ENCODE measurements at regions not wholly inside any gene's neighbourhood (a gene's known extent, or its start where the extent isn't known, plus 50 kb on each side); places are given as distances from the start of the nearest gene placed in this dataset.

- H3K36me3 Mint-ChIP-seq (ENCODE audit: low read depth): no peaks in the 10 kb centered on the region
- H3K9me3 Mint-ChIP-seq: no peaks in the 10 kb centered on the region
- H3K4me3 Mint-ChIP-seq: no peak overlapping the region
- H3K27ac Mint-ChIP-seq: no peak overlapping the region
- no peaks in the 10 kb centered on the region for H3K27me3 Mint-ChIP-seq (ENCODE audit: low read depth)
- peaks cover 4% of the 10 kb centered on the region for H3K4me1 Mint-ChIP-seq (ENCODE audit: low read depth)
Measured at GRCh38 chr1:5477716-5478115, 514.5 kb downstream of the NPHP4 start.

GRCh38 chr1:5475572-5475971 lies 516.7 kb downstream of the NPHP4 start:
- H3K4me1 Mint-ChIP-seq (ENCODE audit: low read depth): no peaks in the 10 kb centered on the region
- H3K36me3 Mint-ChIP-seq (ENCODE audit: low read depth): no peaks in the 10 kb centered on the region
- H3K27me3 Mint-ChIP-seq (ENCODE audit: low read depth): no peaks in the 10 kb centered on the region
- no peaks in the 10 kb centered on the region for H3K9me3 Mint-ChIP-seq
- H3K27ac Mint-ChIP-seq: no peak overlapping the region
- H3K4me3 Mint-ChIP-seq: no peak overlapping the region

- Mint-ChIP-seq H3K27me3 (ENCODE audit: low read depth) (no peaks in the 10 kb centered on the region), H3K9me3 (no peaks in the 10 kb centered on the region), H3K27ac (no peak overlapping the region), H3K36me3 (ENCODE audit: low read depth) (no peaks in the 10 kb centered on the region), H3K4me1 (ENCODE audit: low read depth) (no peaks in the 10 kb centered on the region), H3K4me3 (no peak overlapping the region)
Measured at GRCh38 chr1:5473268-5473667, 519.0 kb downstream of the NPHP4 start.

- Mint-ChIP-seq H3K27ac (no peak overlapping the region), H3K9me3 (peaks cover 9% of the 10 kb centered on the region), H3K27me3 (ENCODE audit: low read depth) (no peaks in the 10 kb centered on the region), H3K4me1 (ENCODE audit: low read depth) (peaks cover 5% of the 10 kb centered on the region), H3K36me3 (ENCODE audit: low read depth) (no peaks in the 10 kb centered on the region), H3K4me3 (no peak overlapping the region)
Measured at GRCh38 chr1:5466487-5466886, 525.7 kb downstream of the NPHP4 start.

- Mint-ChIP-seq H3K4me3 (no peak overlapping the region), H3K4me1 (ENCODE audit: low read depth) (peaks cover 5% of the 10 kb centered on the region), H3K27me3 (ENCODE audit: low read depth) (no peaks in the 10 kb centered on the region), H3K27ac (no peak overlapping the region), H3K36me3 (ENCODE audit: low read depth) (no peaks in the 10 kb centered on the region), H3K9me3 (peaks cover 19% of the 10 kb centered on the region)
Measured at GRCh38 chr1:5465281-5465711, 526.9 kb downstream of the NPHP4 start.

GRCh38 chr1:5464366-5464765 lies 527.9 kb downstream of the NPHP4 start:
- H3K4me3 Mint-ChIP-seq: no peak overlapping the region
- no peak overlapping the region for H3K27ac Mint-ChIP-seq

GRCh38 chr1:5460974-5461373 lies 531.3 kb downstream of the NPHP4 start:
- no peaks in the 10 kb centered on the region for H3K4me1 Mint-ChIP-seq (ENCODE audit: low read depth)
- no peak overlapping the region for H3K4me3 Mint-ChIP-seq
- H3K27ac Mint-ChIP-seq: no peak overlapping the region
- peaks cover 15% of the 10 kb centered on the region for H3K9me3 Mint-ChIP-seq
- no peaks in the 10 kb centered on the region for H3K27me3 Mint-ChIP-seq (ENCODE audit: low read depth)
- no peaks in the 10 kb centered on the region for H3K36me3 Mint-ChIP-seq (ENCODE audit: low read depth)

More at GRCh38 chr1:5464366-5464765, 527.9 kb downstream of the NPHP4 start:
- Mint-ChIP-seq H3K9me3 (peaks cover 19% of the 10 kb centered on the region), H3K4me1 (ENCODE audit: low read depth) (peaks cover 5% of the 10 kb centered on the region), H3K36me3 (ENCODE audit: low read depth) (no peaks in the 10 kb centered on the region), H3K27me3 (ENCODE audit: low read depth) (no peaks in the 10 kb centered on the region)

GRCh38 chr1:5459839-5460610 lies 532.2 kb downstream of the NPHP4 start:
- Mint-ChIP-seq H3K36me3 (ENCODE audit: low read depth) (no peaks in the 10 kb centered on the region), H3K4me3 (no peak overlapping the region), H3K4me1 (ENCODE audit: low read depth) (no peaks in the 10 kb centered on the region)

GRCh38 chr1:5458248-5458647 lies 534.0 kb downstream of the NPHP4 start:
- no peaks in the 10 kb centered on the region for H3K36me3 Mint-ChIP-seq (ENCODE audit: low read depth)
- no peak overlapping the region for H3K4me3 Mint-ChIP-seq
- H3K9me3 Mint-ChIP-seq: peaks cover 15% of the 10 kb centered on the region
- H3K27ac Mint-ChIP-seq: no peak overlapping the region
- no peaks in the 10 kb centered on the region for H3K27me3 Mint-ChIP-seq (ENCODE audit: low read depth)
- H3K4me1 Mint-ChIP-seq (ENCODE audit: low read depth): no peaks in the 10 kb centered on the region

More at GRCh38 chr1:5459839-5460610, 532.2 kb downstream of the NPHP4 start:
- Mint-ChIP-seq H3K27me3 (ENCODE audit: low read depth) (no peaks in the 10 kb centered on the region), H3K9me3 (peaks cover 15% of the 10 kb centered on the region), H3K27ac (no peak overlapping the region)

GRCh38 chr1:5456090-5456811 lies 536.0 kb downstream of the NPHP4 start:
- H3K27me3 Mint-ChIP-seq (ENCODE audit: low read depth): no peaks in the 10 kb centered on the region
- H3K4me3 Mint-ChIP-seq: no peak overlapping the region
- H3K27ac Mint-ChIP-seq: no peak overlapping the region
- H3K36me3 Mint-ChIP-seq (ENCODE audit: low read depth): no peaks in the 10 kb centered on the region
- no peaks in the 10 kb centered on the region for H3K4me1 Mint-ChIP-seq (ENCODE audit: low read depth)
- H3K9me3 Mint-ChIP-seq: peaks cover 7% of the 10 kb centered on the region

- H3K27ac Mint-ChIP-seq: no peak overlapping the region
- no peak overlapping the region for H3K4me3 Mint-ChIP-seq
- no peaks in the 10 kb centered on the region for H3K36me3 Mint-ChIP-seq (ENCODE audit: low read depth)
- peaks cover 1% of the 10 kb centered on the region for H3K9me3 Mint-ChIP-seq
- H3K4me1 Mint-ChIP-seq (ENCODE audit: low read depth): no peaks in the 10 kb centered on the region
- no peaks in the 10 kb centered on the region for H3K27me3 Mint-ChIP-seq (ENCODE audit: low read depth)
Measured at GRCh38 chr1:5455651-5456050, 536.6 kb downstream of the NPHP4 start.

GRCh38 chr1:5455056-5455455 lies 537.2 kb downstream of the NPHP4 start:
- H3K4me3 Mint-ChIP-seq: no peak overlapping the region
- H3K27ac Mint-ChIP-seq: no peak overlapping the region
- no peaks in the 10 kb centered on the region for H3K27me3 Mint-ChIP-seq (ENCODE audit: low read depth)
- H3K4me1 Mint-ChIP-seq (ENCODE audit: low read depth): no peaks in the 10 kb centered on the region
- no peaks in the 10 kb centered on the region for H3K36me3 Mint-ChIP-seq (ENCODE audit: low read depth)
- no peaks in the 10 kb centered on the region for H3K9me3 Mint-ChIP-seq

- Mint-ChIP-seq H3K27me3 (ENCODE audit: low read depth) (no peaks in the 10 kb centered on the region), H3K4me3 (no peak overlapping the region), H3K36me3 (ENCODE audit: low read depth) (no peaks in the 10 kb centered on the region), H3K4me1 (ENCODE audit: low read depth) (no peaks in the 10 kb centered on the region), H3K27ac (no peak overlapping the region), H3K9me3 (no peaks in the 10 kb centered on the region)
Measured at GRCh38 chr1:5453347-5453746, 538.9 kb downstream of the NPHP4 start.

- H3K9me3 Mint-ChIP-seq: no peaks in the 10 kb centered on the region
- no peaks in the 10 kb centered on the region for H3K36me3 Mint-ChIP-seq (ENCODE audit: low read depth)
- no peaks in the 10 kb centered on the region for H3K4me1 Mint-ChIP-seq (ENCODE audit: low read depth)
- H3K27ac Mint-ChIP-seq: no peak overlapping the region
- no peaks in the 10 kb centered on the region for H3K27me3 Mint-ChIP-seq (ENCODE audit: low read depth)
- no peak overlapping the region for H3K4me3 Mint-ChIP-seq
Measured at GRCh38 chr1:5451671-5452070, 540.6 kb downstream of the NPHP4 start.

GRCh38 chr1:5448486-5448885 lies 543.7 kb downstream of the NPHP4 start:
- peaks cover 3% of the 10 kb centered on the region for H3K27me3 Mint-ChIP-seq (ENCODE audit: low read depth)
- H3K4me1 Mint-ChIP-seq (ENCODE audit: low read depth): no peaks in the 10 kb centered on the region
- no peaks in the 10 kb centered on the region for H3K9me3 Mint-ChIP-seq
- H3K27ac Mint-ChIP-seq: no peak overlapping the region
- no peak overlapping the region for H3K4me3 Mint-ChIP-seq
- H3K36me3 Mint-ChIP-seq (ENCODE audit: low read depth): no peaks in the 10 kb centered on the region

Data from T-helper 1 cell treated with Interleukin-12 subunit alpha and Interleukin-12 subunit beta and Interleukin-4 antibody, amounts not matched to agents 30 μg/mL and 1 μg/mL, for 36 hours (primary cell).